GM18511 (cell line): ENCODE measurements at regions not wholly inside any gene's neighbourhood (a gene's known extent, or its start where the extent isn't known, plus 50 kb on each side); places are given as distances from the start of the nearest gene placed in this dataset.

Experiments
- ATAC-seq: cut with Tn5 transposase; IDR thresholded peaks from one replicate; pipeline ENCODE4 v1.9.1; 2021; ENCODE audit warnings: mild to moderate bottlenecking, moderate library complexity; ENCODE audit not compliant: unreplicated experiment

- ATAC-seq, result no peak
Measured at GRCh38 chr6:143595251-143596036, 82.3 kb upstream of the PHACTR2 start.

GRCh38 chr6:143594647-143595046, 83.1 kb upstream of the PHACTR2 start:
- no peak for ATAC-seq

- no peak for ATAC-seq
Measured at GRCh38 chr6:143592335-143592734, 80.8 kb upstream of the FUCA2 start.

- no peak for ATAC-seq
Measured at GRCh38 chr6:143591441-143591840, 79.9 kb upstream of the FUCA2 start.

- no peak for ATAC-seq
Measured at GRCh38 chr6:143589162-143589561, 77.6 kb upstream of the FUCA2 start.

- no peak for ATAC-seq
Measured at GRCh38 chr6:143586557-143586956, 75.0 kb upstream of the FUCA2 start.

GRCh38 chr6:143585716-143586115, 74.2 kb upstream of the FUCA2 start:
- no peak for ATAC-seq

- no peak for ATAC-seq
Measured at GRCh38 chr6:143585241-143585640, 73.7 kb upstream of the FUCA2 start.

- no peak for ATAC-seq
Measured at GRCh38 chr6:143583542-143584327, 72.2 kb upstream of the FUCA2 start.

GRCh38 chr6:143581835-143582480, 70.4 kb upstream of the FUCA2 start:
- no peak for ATAC-seq

- no peak for ATAC-seq
Measured at GRCh38 chr6:143579703-143580102, 68.2 kb upstream of the FUCA2 start.

GRCh38 chr6:143578054-143578453, 66.5 kb upstream of the FUCA2 start:
- ATAC-seq, result no peak

- no peak for ATAC-seq
Measured at GRCh38 chr6:143575901-143576426, 64.4 kb upstream of the FUCA2 start.

GRCh38 chr6:143575440-143575839, 63.9 kb upstream of the FUCA2 start:
- ATAC-seq, result peak; percentile 92

- no peak for ATAC-seq
Measured at GRCh38 chr6:143570147-143570853, 58.8 kb upstream of the FUCA2 start.

- no peak for ATAC-seq
Measured at GRCh38 chr6:143569040-143569439, 57.5 kb upstream of the FUCA2 start.

- no peak for ATAC-seq
Measured at GRCh38 chr6:143564484-143565017, 53.0 kb upstream of the FUCA2 start.

GRCh38 chr6:143562143-143562542, 50.6 kb upstream of the FUCA2 start:
- ATAC-seq, result no peak
